Lower leg skin (tissue), 4 donors: ENCODE measurements at regions not wholly inside any gene's neighbourhood (a gene's known extent, or its start where the extent isn't known, plus 50 kb on each side); places are given as distances from the start of the nearest gene placed in this dataset.
"Not testable (repeated sequence)": the region's sequence is repeated elsewhere in the genome, so short reads cannot be mapped to it uniquely, and the experiment has no call there.

Source experiments
- DNase-seq, 2 donors: peaks; one replicate each; pipeline ENCODE4 v3.0.0-alpha.2; 2019; ENCODE audit warnings: low spot score in 2 of 2
- H3K4me3 ChIP-seq: fragments of 200-600 bp; sonication (generic); 2 replicates; pipeline ENCODE4 v1.5.1; 2017; ENCODE audit warnings: mild to moderate bottlenecking, low read depth; ENCODE audit not compliant: poor library complexity, severe bottlenecking
- CTCF ChIP-seq, 3 donors: fragments of 450-650 bp; IDR thresholded peaks; one replicate each; pipeline ENCODE4 v1.5.1; 2016; ENCODE audit warnings: antibody characterized with exemption in 3 of 3, mild to moderate bottlenecking in 3 of 3, moderate library complexity in 2 of 3
- POLR2A ChIP-seq, 2 donors: fragments of 450-650 bp; IDR thresholded peaks; one replicate each; pipeline ENCODE4 v1.6.1; 2016 to 2017; ENCODE audit warnings: antibody characterized with exemption in 2 of 2, mild to moderate bottlenecking in 1 of 2, moderate library complexity in 1 of 2
- WGBS, 2 donors: methylation state at CpG; one replicate each; pipeline ENCODE4 v1.1.5; 2018; 5-methylcytosine and 5-hydroxymethylcytosine counted together
- intact Hi-C: fragments of 100-400 bp; cut with DNase I; formaldehyde crosslinking; loops from one replicate; pipeline ENCODE4 v1.15.0; 2023; ENCODE audit warnings: low total_unique reads

- WGBS, 2 donors = 90 to 93% methylated on average over 4 of the region's 4 CpGs
- intact Hi-C loops = loop anchor here (5.0 kb wide), 1 partner anchor 1377 kb away; no protein-coding TSS in a partner anchor
- no peak for TF ChIP-seq POLR2A (IDR thresholded peaks at IDR 0.05)
- no peak for TF ChIP-seq CTCF (IDR thresholded peaks at IDR 0.05)
- no peak overlapping the region for H3K4me3 ChIP-seq
- no peak for DNase-seq
These were observed 809.4 kb downstream of the TSN start for GRCh38 chr2:122564843-122565242.

- intact Hi-C loops = loop anchor here (5.0 kb wide), 1 partner anchor 1377 kb away; no protein-coding TSS in a partner anchor
- no peak overlapping the region for H3K4me3 ChIP-seq
- DNase-seq = no peak
- no peak for TF ChIP-seq CTCF (IDR thresholded peaks at IDR 0.05)
- TF ChIP-seq POLR2A (IDR thresholded peaks at IDR 0.05) = no peak
- WGBS, 2 donors = 0 to 54% methylated on average over 1 of the region's 1 CpG
These were observed 809.9 kb downstream of the TSN start for GRCh38 chr2:122565364-122565763.

- no peak overlapping the region for H3K4me3 ChIP-seq
- no peak for TF ChIP-seq POLR2A (IDR thresholded peaks at IDR 0.05)
- intact Hi-C loops = no loop called here
- WGBS, 2 donors = 81 to 89% methylated on average over 15 of the region's 15 CpGs
- DNase-seq = peak in 1 of 2 donors; percentile 77
These were observed 815.2 kb downstream of the TSN start for GRCh38 chr2:122570641-122571040.

- DNase-seq, H3K4me3 ChIP-seq, intact Hi-C loops: not testable (repeated sequence)
These were observed 816.0 kb downstream of the TSN start for GRCh38 chr2:122571471-122571870.

- TF ChIP-seq POLR2A (IDR thresholded peaks at IDR 0.05) (no peak), CTCF (IDR thresholded peaks at IDR 0.05) (no peak)
- no peak for DNase-seq
- no peak overlapping the region for H3K4me3 ChIP-seq
- intact Hi-C loops = no loop called here
These were observed 819.6 kb downstream of the TSN start for GRCh38 chr2:122575076-122575475.

GRCh38 chr2:122583159-122583917, 827.9 kb downstream of the TSN start:
- WGBS, 2 donors = 86 to 89% methylated on average over 2 of the region's 2 CpGs
- intact Hi-C loops = no loop called here

More at GRCh38 chr2:122583159-122583917, 827.9 kb downstream of the TSN start:
- TF ChIP-seq CTCF (IDR thresholded peaks at IDR 0.05) = no peak
- no peak for TF ChIP-seq POLR2A (IDR thresholded peaks at IDR 0.05)
- no peak for DNase-seq
- no peak overlapping the region for H3K4me3 ChIP-seq
